ENCODE measurements at regions not wholly inside any gene's neighbourhood (a gene's known extent, or its start where the extent isn't known, plus 50 kb on each side); places are given as distances from the start of the nearest gene placed in this dataset.
"Not testable (repeated sequence)": the region's sequence is repeated elsewhere in the genome, so short reads cannot be mapped to it uniquely, and the experiment has no call there.

- no peak for DNase-seq
These were observed 286.0 kb upstream of the SUCLG2 start for GRCh38 chr3:67940210-67940952.

- no peak for DNase-seq
These were observed 283.2 kb upstream of the SUCLG2 start for GRCh38 chr3:67937498-67938118.

GRCh38 chr3:67930394-67930793 is 276.0 kb upstream of the SUCLG2 start:
- not testable (repeated sequence) for DNase-seq

GRCh38 chr3:67923796-67924195 is 269.4 kb upstream of the SUCLG2 start:
- DNase-seq: no peak

GRCh38 chr3:67920969-67921368 is 266.6 kb upstream of the SUCLG2 start:
- no peak for DNase-seq

- no peak for DNase-seq
These were observed 265.9 kb upstream of the SUCLG2 start for GRCh38 chr3:67920311-67920710.

GRCh38 chr3:67916353-67916752 is 261.9 kb upstream of the SUCLG2 start:
- DNase-seq: no peak

GRCh38 chr3:67907735-67908134 is 253.3 kb upstream of the SUCLG2 start:
- DNase-seq: no peak

- no peak for DNase-seq
These were observed 251.8 kb upstream of the SUCLG2 start for GRCh38 chr3:67906261-67906660.

- no peak for DNase-seq
These were observed 247.3 kb upstream of the SUCLG2 start for GRCh38 chr3:67901681-67902080.

- DNase-seq: no peak
These were observed 244.5 kb upstream of the SUCLG2 start for GRCh38 chr3:67898916-67899315.

GRCh38 chr3:67897351-67898336 is 243.2 kb upstream of the SUCLG2 start:
- no peak for DNase-seq

GRCh38 chr3:67896130-67896529 is 241.7 kb upstream of the SUCLG2 start:
- DNase-seq: no peak

- DNase-seq: no peak
These were observed 240.1 kb upstream of the SUCLG2 start for GRCh38 chr3:67894510-67894909.

GRCh38 chr3:67884345-67884744 is 229.9 kb upstream of the SUCLG2 start:
- DNase-seq: no peak

GRCh38 chr3:67883766-67884165 is 229.4 kb upstream of the SUCLG2 start:
- no peak for DNase-seq

- DNase-seq: no peak
These were observed 228.6 kb upstream of the SUCLG2 start for GRCh38 chr3:67882981-67883380.

GRCh38 chr3:67876261-67876660 is 221.8 kb upstream of the SUCLG2 start:
- DNase-seq: no peak

- DNase-seq: no peak
These were observed 221.4 kb upstream of the SUCLG2 start for GRCh38 chr3:67875858-67876257.

- no peak for DNase-seq
These were observed 220.9 kb upstream of the SUCLG2 start for GRCh38 chr3:67875338-67875737.

GRCh38 chr3:67870477-67870876 is 216.1 kb upstream of the SUCLG2 start:
- DNase-seq: no peak

GRCh38 chr3:67866571-67866970 is 212.2 kb upstream of the SUCLG2 start:
- DNase-seq: no peak

- DNase-seq: no peak
These were observed 210.3 kb upstream of the SUCLG2 start for GRCh38 chr3:67864587-67865183.

Measured in midbrain (tissue), 1 donor.